ENCODE measurements at regions not wholly inside any gene's neighbourhood (a gene's known extent, or its start where the extent isn't known, plus 50 kb on each side); places are given as distances from the start of the nearest gene placed in this dataset.

GRCh38 chr11:130727157-130728119, 188.8 kb downstream of the SNX19 start:
- peak; percentile 1 for TF ChIP-seq CTCF (IDR thresholded peaks at IDR 0.05; ENCODE audit: low read depth, low read length, missing control alignments)
- DNase-seq (ENCODE audit: low read depth) = no peak
- no peak overlapping the region for H3K4me3 ChIP-seq (ENCODE audit: low read depth, low read length)
- in situ Hi-C loops (cut with HindIII; ENCODE audit: low sequenced_read_pairs) = no loop called here

- no peak overlapping the region for H3K4me3 ChIP-seq (ENCODE audit: low read depth, low read length)
- in situ Hi-C loops (cut with HindIII; ENCODE audit: low sequenced_read_pairs) = no loop called here
- no peak for TF ChIP-seq CTCF (IDR thresholded peaks at IDR 0.05; ENCODE audit: low read depth, low read length, missing control alignments)
- no peak for DNase-seq (ENCODE audit: low read depth)
Observed at GRCh38 chr11:130728185-130729180, 187.8 kb downstream of the SNX19 start.

GRCh38 chr11:130729193-130729592, 187.1 kb downstream of the SNX19 start:
- no peak for DNase-seq (ENCODE audit: low read depth)
- in situ Hi-C loops (cut with HindIII; ENCODE audit: low sequenced_read_pairs) = no loop called here
- TF ChIP-seq CTCF (IDR thresholded peaks at IDR 0.05; ENCODE audit: low read depth, low read length, missing control alignments) = no peak
- H3K4me3 ChIP-seq (ENCODE audit: low read depth, low read length) = no peak overlapping the region

GRCh38 chr11:130729678-130730300, 186.5 kb downstream of the SNX19 start:
- no peak for TF ChIP-seq CTCF (IDR thresholded peaks at IDR 0.05; ENCODE audit: low read depth, low read length, missing control alignments)
- in situ Hi-C loops (cut with HindIII; ENCODE audit: low sequenced_read_pairs) = no loop called here
- H3K4me3 ChIP-seq (ENCODE audit: low read depth, low read length) = no peak overlapping the region
- DNase-seq (ENCODE audit: low read depth) = no peak

GRCh38 chr11:130731401-130731800, 184.9 kb downstream of the SNX19 start:
- DNase-seq (ENCODE audit: low read depth) = no peak
- in situ Hi-C loops (cut with HindIII; ENCODE audit: low sequenced_read_pairs) = no loop called here
- no peak overlapping the region for H3K4me3 ChIP-seq (ENCODE audit: low read depth, low read length)
- no peak for TF ChIP-seq CTCF (IDR thresholded peaks at IDR 0.05; ENCODE audit: low read depth, low read length, missing control alignments)

- no peak for TF ChIP-seq CTCF (IDR thresholded peaks at IDR 0.05; ENCODE audit: low read depth, low read length, missing control alignments)
- in situ Hi-C loops (cut with HindIII; ENCODE audit: low sequenced_read_pairs) = no loop called here
- no peak overlapping the region for H3K4me3 ChIP-seq (ENCODE audit: low read depth, low read length)
- no peak for DNase-seq (ENCODE audit: low read depth)
Observed at GRCh38 chr11:130732476-130732875, 183.8 kb downstream of the SNX19 start.

All from astrocyte of the cerebellum (primary cell).